Suprapubic skin (tissue), 4 donors: ENCODE measurements at regions not wholly inside any gene's neighbourhood (a gene's known extent, or its start where the extent isn't known, plus 50 kb on each side); places are given as distances from the start of the nearest gene placed in this dataset.
A peak's percentile ranks its signal among the peaks of the same experiment; 100 is the strongest.

Experiments
- DNase-seq, 2 donors: peaks; one replicate each; pipeline ENCODE4 v3.0.0-alpha.2; 2019; ENCODE audit warnings: low spot score in 2 of 2
- H3K27ac ChIP-seq: fragments of 200-600 bp; sonication (generic); one replicate; pipeline ENCODE4 v1.5.1; 2019
- H3K27me3 ChIP-seq: fragments of 200-600 bp; sonication (generic); one replicate; pipeline ENCODE4 v1.5.1; 2019
- H3K36me3 ChIP-seq: fragments of 200-600 bp; sonication (generic); one replicate; pipeline ENCODE4 v1.5.1; 2019
- H3K4me1 ChIP-seq: fragments of 200-600 bp; sonication (generic); one replicate; pipeline ENCODE4 v1.5.1; 2019
- H3K4me3 ChIP-seq: fragments of 200-600 bp; sonication (generic); one replicate; pipeline ENCODE4 v1.5.1; 2019; ENCODE audit warnings: mild to moderate bottlenecking
- H3K9me3 ChIP-seq: fragments of 200-600 bp; sonication (generic); one replicate; pipeline ENCODE4 v1.5.1; 2019
- EP300 ChIP-seq: sonication (generic); formaldehyde crosslinking; IDR thresholded peaks from one replicate; pipeline ENCODE4 v1.6.1; 2017; ENCODE audit warnings: antibody characterized with exemption
- POLR2A ChIP-seq, 2 donors: fragments of 450-650 bp; IDR thresholded peaks; one replicate each; pipeline ENCODE4 v1.6.1; 2017; ENCODE audit warnings: antibody characterized with exemption in 2 of 2, mild to moderate bottlenecking in 2 of 2, moderate library complexity in 2 of 2
- POLR2AphosphoS5 ChIP-seq, 3 donors: sonication (generic); formaldehyde crosslinking; IDR thresholded peaks; one replicate each; pipeline ENCODE4 v1.6.1; 2017; ENCODE audit warnings: antibody characterized with exemption in 3 of 3
- WGBS: methylation state at CpG from one replicate; pipeline ENCODE4 v1.1.5; 2018; 5-methylcytosine and 5-hydroxymethylcytosine counted together
- TF ChIP-seq, protein P1 (sequence below), 2 donors: fragments of 200-600 bp in 1 of 2; fragments of 450-650 bp in 1 of 2; sonication (generic) in 1 of 2; IDR thresholded peaks; one replicate each; pipeline ENCODE4 v1.5.1; 2016 to 2019; ENCODE audit warnings: antibody characterized with exemption in 2 of 2, mild to moderate bottlenecking in 1 of 2, moderate library complexity in 1 of 2

DNA sequence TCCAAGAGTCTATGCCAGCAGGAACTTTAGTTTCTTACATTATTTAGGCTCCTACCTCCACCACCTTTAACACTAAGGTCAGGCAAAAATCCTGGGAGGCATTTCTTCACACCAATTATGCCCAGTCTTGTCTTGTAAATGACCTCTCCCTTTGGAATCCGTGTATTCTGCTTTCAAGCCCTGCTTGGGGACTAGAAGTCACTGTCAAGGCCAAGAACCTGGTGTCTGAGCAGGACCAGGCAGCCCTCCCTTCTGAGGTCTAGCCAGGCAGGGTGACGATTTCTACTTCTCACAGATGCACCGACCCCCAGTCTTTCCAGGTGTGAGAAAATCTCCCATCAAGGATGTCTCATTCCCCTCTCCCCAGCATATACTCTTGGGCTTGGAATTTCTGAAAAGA is 82.7 kb upstream of the C1QTNF7 start:
- no peaks in the 10 kb centered on the region for H3K27me3 ChIP-seq
- H3K27ac ChIP-seq, result no peak overlapping the region
- no peaks in the 10 kb centered on the region for H3K36me3 ChIP-seq
- DNase-seq, result no peak
- no peaks in the 10 kb centered on the region for H3K9me3 ChIP-seq
- TF ChIP-seq EP300, result no peak
- no peak for TF ChIP-seq POLR2AphosphoS5 (IDR thresholded peaks at IDR 0.05)
- TF ChIP-seq POLR2A (IDR thresholded peaks at IDR 0.05), result no peak
- TF ChIP-seq, protein P1, sequence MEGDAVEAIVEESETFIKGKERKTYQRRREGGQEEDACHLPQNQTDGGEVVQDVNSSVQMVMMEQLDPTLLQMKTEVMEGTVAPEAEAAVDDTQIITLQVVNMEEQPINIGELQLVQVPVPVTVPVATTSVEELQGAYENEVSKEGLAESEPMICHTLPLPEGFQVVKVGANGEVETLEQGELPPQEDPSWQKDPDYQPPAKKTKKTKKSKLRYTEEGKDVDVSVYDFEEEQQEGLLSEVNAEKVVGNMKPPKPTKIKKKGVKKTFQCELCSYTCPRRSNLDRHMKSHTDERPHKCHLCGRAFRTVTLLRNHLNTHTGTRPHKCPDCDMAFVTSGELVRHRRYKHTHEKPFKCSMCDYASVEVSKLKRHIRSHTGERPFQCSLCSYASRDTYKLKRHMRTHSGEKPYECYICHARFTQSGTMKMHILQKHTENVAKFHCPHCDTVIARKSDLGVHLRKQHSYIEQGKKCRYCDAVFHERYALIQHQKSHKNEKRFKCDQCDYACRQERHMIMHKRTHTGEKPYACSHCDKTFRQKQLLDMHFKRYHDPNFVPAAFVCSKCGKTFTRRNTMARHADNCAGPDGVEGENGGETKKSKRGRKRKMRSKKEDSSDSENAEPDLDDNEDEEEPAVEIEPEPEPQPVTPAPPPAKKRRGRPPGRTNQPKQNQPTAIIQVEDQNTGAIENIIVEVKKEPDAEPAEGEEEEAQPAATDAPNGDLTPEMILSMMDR (IDR thresholded peaks at IDR 0.05), result no peak
- H3K4me3 ChIP-seq, result no peak overlapping the region
- H3K4me1 ChIP-seq, result peaks cover 19% of the 10 kb centered on the region
- 66% methylated on average over 3 of the region's 3 CpGs for WGBS

DNA sequence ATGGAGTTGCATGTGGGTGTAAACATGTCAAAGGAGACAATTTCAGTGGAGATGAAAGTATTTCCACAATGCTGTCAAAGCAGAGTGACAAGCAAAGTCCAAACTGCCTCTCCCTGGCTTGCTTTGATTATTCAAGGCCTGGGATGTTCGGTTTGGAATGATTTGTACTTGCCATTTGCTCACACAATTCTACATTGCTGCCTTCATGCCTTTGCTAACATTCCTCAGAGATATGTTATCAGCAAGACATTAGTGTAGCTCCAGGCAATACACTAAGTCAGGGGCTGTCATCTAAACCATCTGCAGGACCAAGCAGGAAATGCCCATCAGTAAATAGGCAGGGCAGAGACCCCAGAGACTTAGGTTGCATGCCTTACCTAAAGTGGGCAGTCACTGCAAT is 79.6 kb upstream of the C1QTNF7 start:
- TF ChIP-seq POLR2A (IDR thresholded peaks at IDR 0.05), result no peak
- no peak for TF ChIP-seq EP300
- no peak for TF ChIP-seq POLR2AphosphoS5 (IDR thresholded peaks at IDR 0.05)
- TF ChIP-seq, protein P1 (IDR thresholded peaks at IDR 0.05), result no peak
- no peak overlapping the region for H3K27ac ChIP-seq
- H3K36me3 ChIP-seq, result no peaks in the 10 kb centered on the region
- no peak overlapping the region for H3K4me3 ChIP-seq
- WGBS, result 35% methylated on average over 1 of the region's 1 CpG
- no peak for DNase-seq
- peaks cover 19% of the 10 kb centered on the region for H3K4me1 ChIP-seq
- no peaks in the 10 kb centered on the region for H3K9me3 ChIP-seq
- H3K27me3 ChIP-seq, result no peaks in the 10 kb centered on the region

DNA sequence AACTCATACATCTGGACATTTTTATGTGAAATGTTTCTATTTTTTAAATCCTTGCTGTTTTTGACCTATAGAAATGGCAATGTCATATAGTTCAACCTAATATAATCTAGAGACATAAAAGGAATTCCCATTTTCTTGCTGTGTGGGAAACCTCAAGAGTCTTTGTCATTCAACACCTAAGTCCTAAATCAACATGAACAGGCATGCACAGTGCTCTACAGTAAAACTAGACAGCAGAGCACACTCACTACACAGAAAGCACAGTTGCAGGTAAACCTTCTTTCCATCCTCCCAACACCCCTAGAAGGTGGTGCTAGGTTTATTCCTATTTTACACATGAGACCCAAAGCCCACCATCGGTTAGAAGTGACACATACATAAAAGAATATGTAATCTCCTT is 79.1 kb upstream of the C1QTNF7 start:
- H3K27me3 ChIP-seq, result no peaks in the 10 kb centered on the region
- peaks cover 19% of the 10 kb centered on the region for H3K4me1 ChIP-seq
- DNase-seq, result no peak
- H3K36me3 ChIP-seq, result no peaks in the 10 kb centered on the region
- TF ChIP-seq, protein P1 (IDR thresholded peaks at IDR 0.05), result no peak
- TF ChIP-seq POLR2A (IDR thresholded peaks at IDR 0.05), result no peak
- no peak for TF ChIP-seq EP300
- TF ChIP-seq POLR2AphosphoS5 (IDR thresholded peaks at IDR 0.05), result no peak
- no peak overlapping the region for H3K4me3 ChIP-seq
- no peak overlapping the region for H3K27ac ChIP-seq
- WGBS, result 64% methylated on average over 1 of the region's 1 CpG
- no peaks in the 10 kb centered on the region for H3K9me3 ChIP-seq

DNA sequence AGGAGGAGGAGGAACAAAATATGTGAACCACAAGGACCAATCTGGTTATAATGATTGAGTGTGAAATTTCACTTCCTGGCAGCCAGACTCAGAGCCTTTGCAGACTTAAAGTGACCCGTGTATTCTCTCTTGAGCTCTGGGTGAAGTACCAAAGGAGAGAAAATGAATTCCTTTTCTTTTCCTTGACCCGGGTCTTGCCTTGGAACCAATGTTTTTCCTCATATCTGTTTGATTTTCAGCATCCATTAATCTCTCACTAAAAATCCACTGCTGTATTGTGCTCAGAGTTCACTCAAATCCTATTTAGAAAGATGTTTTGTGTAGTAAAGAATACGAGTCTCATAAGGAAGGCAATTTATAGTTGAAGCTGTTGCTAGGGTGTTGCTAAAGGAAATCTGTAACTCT is 78.3 kb upstream of the C1QTNF7 start:
- peak overlapping the region; percentile 23 for H3K27ac ChIP-seq
- peaks cover 18% of the 10 kb centered on the region for H3K4me1 ChIP-seq
- 52% methylated on average over 3 of the region's 3 CpGs for WGBS

DNA sequence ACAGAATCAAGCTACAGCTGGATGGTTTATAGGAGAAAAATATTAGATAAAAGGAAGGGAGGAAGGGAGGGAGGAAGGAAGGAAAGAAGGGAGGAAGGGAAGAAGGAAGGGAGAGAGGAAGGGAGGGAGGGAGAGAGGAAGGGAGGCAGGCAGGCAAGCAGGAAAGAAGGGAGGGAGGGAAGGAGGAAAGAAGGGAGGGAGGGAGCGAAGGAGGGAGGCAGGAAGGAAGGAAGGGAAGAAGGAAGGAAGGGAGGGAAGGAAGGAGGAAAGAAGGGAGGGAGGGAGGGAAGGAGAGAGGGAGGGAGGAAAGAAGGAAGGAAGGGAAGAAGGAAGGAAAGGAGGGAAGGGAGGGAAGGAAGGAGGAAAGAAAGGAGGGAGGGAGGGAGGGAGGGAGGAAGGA is 77.9 kb upstream of the C1QTNF7 start:
- Histone ChIP-seq H3K27ac (peak overlapping the region; percentile 23), H3K9me3 (no peaks in the 10 kb centered on the region), H3K4me1 (peaks cover 14% of the 10 kb centered on the region), H3K27me3 (no peaks in the 10 kb centered on the region), H3K36me3 (no peaks in the 10 kb centered on the region), H3K4me3 (no peak overlapping the region)
- TF ChIP-seq POLR2AphosphoS5 (IDR thresholded peaks at IDR 0.05), result no peak
- no peak for TF ChIP-seq EP300
- TF ChIP-seq, protein P1 (IDR thresholded peaks at IDR 0.05), result no peak
- TF ChIP-seq POLR2A (IDR thresholded peaks at IDR 0.05), result no peak
- 100% methylated on average over 1 of the region's 1 CpG for WGBS
- DNase-seq, result no peak

More for the DNA sequence above, 78.3 kb upstream of the C1QTNF7 start:
- no peak for TF ChIP-seq POLR2AphosphoS5 (IDR thresholded peaks at IDR 0.05)
- TF ChIP-seq EP300, result no peak
- TF ChIP-seq, protein P1 (IDR thresholded peaks at IDR 0.05), result no peak
- no peak for TF ChIP-seq POLR2A (IDR thresholded peaks at IDR 0.05)
- H3K27me3 ChIP-seq, result no peaks in the 10 kb centered on the region
- no peaks in the 10 kb centered on the region for H3K9me3 ChIP-seq
- no peaks in the 10 kb centered on the region for H3K36me3 ChIP-seq
- no peak for DNase-seq
- no peak overlapping the region for H3K4me3 ChIP-seq
